ENCODE measurements at regions not wholly inside any gene's neighbourhood (a gene's known extent, or its start where the extent isn't known, plus 50 kb on each side); places are given as distances from the start of the nearest gene placed in this dataset.

GRCh38 chr10:64358907-64359306 lies 837.7 kb downstream of the REEP3 start:
- TF ChIP-seq EZH2phosphoT487 (conservative IDR thresholded peaks at IDR 0.05; ENCODE audit: low read length) (no peak), CTCF (IDR thresholded peaks at IDR 0.05; ENCODE audit: insufficient read depth, low read length, poor library complexity, severe bottlenecking) (no peak)
